ENCODE measurements at regions not wholly inside any gene's neighbourhood (a gene's known extent, or its start where the extent isn't known, plus 50 kb on each side); places are given as distances from the start of the nearest gene placed in this dataset.

GRCh38 chr20:12434672-12435071 is 517.0 kb downstream of the BTBD3 start:
- Histone ChIP-seq H3K27me3 (no peaks in the 10 kb centered on the region), H3K4me3 (no peak overlapping the region), H3K4me1 (no peaks in the 10 kb centered on the region), H3K27ac (no peak overlapping the region), H3K9me3 (no peaks in the 10 kb centered on the region), H3K36me3 (no peaks in the 10 kb centered on the region)
- no peak for ATAC-seq
- TF ChIP-seq CTCF (IDR thresholded peaks at IDR 0.05), result no peak
- intact Hi-C loops (cut with DNase I), result no loop called here
- DNase-seq, result no peak

GRCh38 chr20:12435268-12435667 is 517.6 kb downstream of the BTBD3 start:
- DNase-seq (no peak), ATAC-seq (no peak)
- no peaks in the 10 kb centered on the region for H3K36me3 ChIP-seq
- no peaks in the 10 kb centered on the region for H3K27me3 ChIP-seq
- H3K9me3 ChIP-seq, result no peaks in the 10 kb centered on the region
- H3K27ac ChIP-seq, result no peak overlapping the region
- no peak for TF ChIP-seq CTCF (IDR thresholded peaks at IDR 0.05)
- H3K4me1 ChIP-seq, result no peaks in the 10 kb centered on the region
- H3K4me3 ChIP-seq, result no peak overlapping the region
- intact Hi-C loops (cut with DNase I), result no loop called here

- intact Hi-C loops (cut with DNase I), result no loop called here
- Histone ChIP-seq H3K27ac (no peak overlapping the region), H3K4me1 (no peaks in the 10 kb centered on the region), H3K27me3 (no peaks in the 10 kb centered on the region), H3K36me3 (no peaks in the 10 kb centered on the region), H3K4me3 (no peak overlapping the region), H3K9me3 (no peaks in the 10 kb centered on the region)
- no peak for TF ChIP-seq CTCF (IDR thresholded peaks at IDR 0.05)
- DNase-seq (no peak), ATAC-seq (no peak)
Observed at GRCh38 chr20:12453711-12454110, 536.0 kb downstream of the BTBD3 start.

- intact Hi-C loops (cut with DNase I), result no loop called here
- no peak overlapping the region for H3K4me3 ChIP-seq
- peak; percentile 83 for ATAC-seq
- no peaks in the 10 kb centered on the region for H3K27me3 ChIP-seq
- H3K27ac ChIP-seq, result no peak overlapping the region
- H3K36me3 ChIP-seq, result no peaks in the 10 kb centered on the region
- H3K4me1 ChIP-seq, result no peaks in the 10 kb centered on the region
- H3K9me3 ChIP-seq, result no peaks in the 10 kb centered on the region
- no peak for DNase-seq
- no peak for TF ChIP-seq CTCF (IDR thresholded peaks at IDR 0.05)
Observed at GRCh38 chr20:12455148-12455547, 537.5 kb downstream of the BTBD3 start.

GRCh38 chr20:12458241-12458640 is 540.5 kb downstream of the BTBD3 start:
- no peak for TF ChIP-seq CTCF (IDR thresholded peaks at IDR 0.05)
- Histone ChIP-seq H3K4me3 (no peak overlapping the region), H3K27ac (no peak overlapping the region), H3K27me3 (no peaks in the 10 kb centered on the region), H3K4me1 (no peaks in the 10 kb centered on the region), H3K9me3 (no peaks in the 10 kb centered on the region), H3K36me3 (no peaks in the 10 kb centered on the region)
- ATAC-seq, result no peak
- DNase-seq, result no peak
- intact Hi-C loops (cut with DNase I), result no loop called here

GRCh38 chr20:12464036-12464435 is 544.7 kb upstream of the SPTLC3 start:
- TF ChIP-seq CTCF (IDR thresholded peaks at IDR 0.05), result no peak

More at GRCh38 chr20:12464036-12464435, 544.7 kb upstream of the SPTLC3 start:
- Histone ChIP-seq H3K36me3 (no peaks in the 10 kb centered on the region), H3K27ac (no peak overlapping the region), H3K4me3 (no peak overlapping the region), H3K9me3 (no peaks in the 10 kb centered on the region), H3K4me1 (no peaks in the 10 kb centered on the region), H3K27me3 (no peaks in the 10 kb centered on the region)
- ATAC-seq, result no peak
- no peak for DNase-seq
- intact Hi-C loops (cut with DNase I), result no loop called here
